Duodenal mucosa (tissue), 2 donors: ENCODE measurements at regions not wholly inside any gene's neighbourhood (a gene's known extent, or its start where the extent isn't known, plus 50 kb on each side); places are given as distances from the start of the nearest gene placed in this dataset.

Source experiments
- H3K27ac ChIP-seq: one replicate; pipeline ENCODE4 v1.7.0; 2013; ENCODE audit warnings: low read depth, low read length
- H3K27me3 ChIP-seq, 2 donors: one replicate each; pipeline ENCODE4 v1.7.0; 2013; ENCODE audit warnings: low read length in 2 of 2, control low read depth in 1 of 2; ENCODE audit not compliant: insufficient read depth in 2 of 2, control insufficient read depth in 1 of 2
- H3K36me3 ChIP-seq, 2 donors: one replicate each; pipeline ENCODE4 v1.7.0; 2013; ENCODE audit warnings: low read length in 2 of 2, control low read depth in 1 of 2; ENCODE audit not compliant: insufficient read depth in 2 of 2, control insufficient read depth in 1 of 2
- H3K4me1 ChIP-seq, 2 donors: one replicate each; pipeline ENCODE4 v1.7.0; 2013; ENCODE audit warnings: low read length in 2 of 2, control low read depth in 1 of 2; ENCODE audit not compliant: insufficient read depth in 2 of 2, control insufficient read depth in 1 of 2
- H3K4me3 ChIP-seq, 2 donors: one replicate each; pipeline ENCODE4 v1.7.0; 2013; ENCODE audit warnings: low read length in 2 of 2, low read depth in 1 of 2
- H3K9ac ChIP-seq, 2 donors: one replicate each; pipeline ENCODE4 v1.7.0; 2013; ENCODE audit warnings: low read length in 2 of 2, low read depth in 1 of 2
- H3K9me3 ChIP-seq, 2 donors: one replicate each; pipeline ENCODE4 v1.7.0; 2013; ENCODE audit warnings: low read length in 2 of 2, control low read depth in 1 of 2; ENCODE audit not compliant: control insufficient read depth in 1 of 2

- Histone ChIP-seq H3K27me3 (no peaks in the 10 kb centered on the region), H3K4me3 (no peak overlapping the region), H3K9me3 (no peaks in the 10 kb centered on the region), H3K36me3 (no peaks in the 10 kb centered on the region), H3K9ac (no peak overlapping the region), H3K27ac (no peak overlapping the region), H3K4me1 (peaks cover 0 to 14% of the 10 kb centered on the region in 2 donors)
Observed at GRCh38 chr9:90948156-90948555, 146.5 kb downstream of the SYK start.

- Histone ChIP-seq H3K36me3 (no peaks in the 10 kb centered on the region), H3K9me3 (no peaks in the 10 kb centered on the region), H3K27me3 (no peaks in the 10 kb centered on the region), H3K27ac (no peak overlapping the region), H3K4me1 (peaks cover 0 to 14% of the 10 kb centered on the region in 2 donors), H3K9ac (no peak overlapping the region), H3K4me3 (no peak overlapping the region)
Observed at GRCh38 chr9:90950600-90950999, 149.0 kb downstream of the SYK start.

- no peak overlapping the region for H3K27ac ChIP-seq
- H3K4me1 ChIP-seq, result peaks cover under 1 to 6% of the 10 kb centered on the region in 2 donors
- H3K9ac ChIP-seq, result no peak overlapping the region
- no peaks in the 10 kb centered on the region for H3K36me3 ChIP-seq
- H3K4me3 ChIP-seq, result no peak overlapping the region
- H3K9me3 ChIP-seq, result no peaks in the 10 kb centered on the region
- no peaks in the 10 kb centered on the region for H3K27me3 ChIP-seq
Observed at GRCh38 chr9:90953200-90953599, 151.6 kb downstream of the SYK start.

- no peaks in the 10 kb centered on the region for H3K36me3 ChIP-seq
- no peak overlapping the region for H3K4me3 ChIP-seq
- no peak overlapping the region for H3K9ac ChIP-seq
- H3K4me1 ChIP-seq, result peaks cover 6 to 8% of the 10 kb centered on the region in 2 donors
- no peaks in the 10 kb centered on the region for H3K9me3 ChIP-seq
- H3K27me3 ChIP-seq, result no peaks in the 10 kb centered on the region
- H3K27ac ChIP-seq, result no peak overlapping the region
Observed at GRCh38 chr9:90953805-90954204, 152.2 kb downstream of the SYK start.

GRCh38 chr9:90956026-90956810 is 154.6 kb downstream of the SYK start:
- no peak overlapping the region for H3K4me3 ChIP-seq
- no peak overlapping the region for H3K9ac ChIP-seq
- no peaks in the 10 kb centered on the region for H3K9me3 ChIP-seq
- no peak overlapping the region for H3K27ac ChIP-seq
- H3K4me1 ChIP-seq, result peaks cover 7 to 8% of the 10 kb centered on the region in 2 donors
- H3K36me3 ChIP-seq, result no peaks in the 10 kb centered on the region
- no peaks in the 10 kb centered on the region for H3K27me3 ChIP-seq

GRCh38 chr9:90958328-90958727 is 156.7 kb downstream of the SYK start:
- H3K9ac ChIP-seq, result no peak overlapping the region
- no peak overlapping the region for H3K27ac ChIP-seq
- H3K36me3 ChIP-seq, result no peaks in the 10 kb centered on the region
- no peak overlapping the region for H3K4me3 ChIP-seq
- H3K27me3 ChIP-seq, result no peaks in the 10 kb centered on the region
- H3K4me1 ChIP-seq, result peaks cover 7 to 8% of the 10 kb centered on the region in 2 donors
- H3K9me3 ChIP-seq, result no peaks in the 10 kb centered on the region

- Histone ChIP-seq H3K9me3 (no peaks in the 10 kb centered on the region), H3K27me3 (no peaks in the 10 kb centered on the region), H3K4me3 (no peak overlapping the region), H3K4me1 (peaks cover 7 to 8% of the 10 kb centered on the region in 2 donors), H3K9ac (no peak overlapping the region), H3K36me3 (no peaks in the 10 kb centered on the region), H3K27ac (no peak overlapping the region)
Observed at GRCh38 chr9:90960941-90961340, 159.3 kb downstream of the SYK start.

- H3K4me1 ChIP-seq, result peaks cover 7 to 8% of the 10 kb centered on the region in 2 donors
- no peaks in the 10 kb centered on the region for H3K36me3 ChIP-seq
- no peaks in the 10 kb centered on the region for H3K27me3 ChIP-seq
- no peak overlapping the region for H3K27ac ChIP-seq
- no peaks in the 10 kb centered on the region for H3K9me3 ChIP-seq
- H3K9ac ChIP-seq, result no peak overlapping the region
- no peak overlapping the region for H3K4me3 ChIP-seq
Observed at GRCh38 chr9:90961375-90961774, 159.8 kb downstream of the SYK start.

- Histone ChIP-seq H3K27me3 (no peaks in the 10 kb centered on the region), H3K4me3 (no peak overlapping the region), H3K36me3 (no peaks in the 10 kb centered on the region), H3K4me1 (no peaks in the 10 kb centered on the region), H3K27ac (no peak overlapping the region), H3K9me3 (no peaks in the 10 kb centered on the region), H3K9ac (no peak overlapping the region)
Observed at GRCh38 chr9:90964101-90965020, 162.7 kb downstream of the SYK start.
